Thymus (tissue), 11 donors: ENCODE measurements at regions not wholly inside any gene's neighbourhood (a gene's known extent, or its start where the extent isn't known, plus 50 kb on each side); places are given as distances from the start of the nearest gene placed in this dataset.

Source experiments
- DNase-seq, 9 donors: peaks; one replicate each; pipeline ENCODE4 v3.0.0-alpha.2; 2013; ENCODE audit warnings: low spot score in 9 of 9, low read depth in 6 of 9, missing footprints in 1 of 9
- H3K27ac ChIP-seq, 2 donors: one replicate each; pipeline ENCODE4 v1.5.1; 2013; ENCODE audit warnings: control low read depth in 1 of 2, low read depth in 1 of 2, low read length in 1 of 2, mild to moderate bottlenecking in 1 of 2, moderate library complexity in 1 of 2
- H3K27me3 ChIP-seq, 2 donors: one replicate each; pipeline ENCODE4 v1.5.1; 2013; ENCODE audit warnings: low read length in 1 of 2; ENCODE audit not compliant: control insufficient read depth in 2 of 2, insufficient read depth in 1 of 2
- H3K36me3 ChIP-seq, 2 donors: one replicate each; pipeline ENCODE4 v1.5.1; 2013; ENCODE audit warnings: low read length in 1 of 2, mild to moderate bottlenecking in 1 of 2, moderate library complexity in 1 of 2; ENCODE audit not compliant: control insufficient read depth in 2 of 2, insufficient read depth in 2 of 2
- H3K4me1 ChIP-seq, 2 donors: one replicate each; pipeline ENCODE4 v1.5.1; 2013; ENCODE audit warnings: low read length in 2 of 2; ENCODE audit not compliant: control insufficient read depth in 2 of 2, insufficient read depth in 2 of 2
- H3K4me3 ChIP-seq, 2 donors: one replicate each; pipeline ENCODE4 v1.5.1; 2013; ENCODE audit warnings: low read length in 2 of 2, control low read depth in 1 of 2, mild to moderate bottlenecking in 1 of 2
- H3K9me3 ChIP-seq, 2 donors: one replicate each; pipeline ENCODE4 v1.5.1; 2013; ENCODE audit warnings: low read length in 1 of 2, mild to moderate bottlenecking in 1 of 2; ENCODE audit not compliant: control insufficient read depth in 2 of 2, insufficient read depth in 1 of 2
- WGBS: extraction: QIAGEN DNeasy Blood & Tissue Kit; methylation state at CpG from one replicate; pipeline ENCODE4 v1.1.7; 2013; 5-methylcytosine and 5-hydroxymethylcytosine counted together
- donor health status: healthy.

DNA sequence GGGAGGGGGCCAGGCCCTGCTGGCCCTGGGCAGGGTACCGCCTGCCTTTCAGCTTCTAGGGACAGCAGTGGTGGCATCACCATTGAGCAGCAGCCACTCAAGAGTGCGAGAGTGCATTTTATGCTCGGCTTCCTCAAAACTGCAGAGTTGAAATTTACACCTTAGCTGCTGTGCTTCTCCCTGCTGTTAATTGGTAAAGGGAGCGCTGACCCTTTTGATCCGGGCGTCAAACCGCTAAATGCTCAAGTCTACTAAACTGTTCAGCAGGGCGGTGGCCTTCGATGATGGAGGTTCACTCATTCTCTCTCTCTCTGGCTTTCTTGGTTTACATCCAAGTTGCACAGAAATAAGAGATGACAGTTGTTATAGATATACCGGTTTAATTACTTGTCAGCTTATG, 368.6 kb upstream of the IRX2 start:
- WGBS, result 18% methylated on average over 10 of the region's 10 CpGs
- H3K4me1 ChIP-seq, result no peaks in the 10 kb centered on the region
- no peak overlapping the region for H3K27ac ChIP-seq
- H3K9me3 ChIP-seq, result no peaks in the 10 kb centered on the region
- no peak for DNase-seq
- H3K27me3 ChIP-seq, result peaks cover 36 to 67% of the 10 kb centered on the region in 2 donors
- H3K4me3 ChIP-seq, result no peak overlapping the region
- no peaks in the 10 kb centered on the region for H3K36me3 ChIP-seq

DNA sequence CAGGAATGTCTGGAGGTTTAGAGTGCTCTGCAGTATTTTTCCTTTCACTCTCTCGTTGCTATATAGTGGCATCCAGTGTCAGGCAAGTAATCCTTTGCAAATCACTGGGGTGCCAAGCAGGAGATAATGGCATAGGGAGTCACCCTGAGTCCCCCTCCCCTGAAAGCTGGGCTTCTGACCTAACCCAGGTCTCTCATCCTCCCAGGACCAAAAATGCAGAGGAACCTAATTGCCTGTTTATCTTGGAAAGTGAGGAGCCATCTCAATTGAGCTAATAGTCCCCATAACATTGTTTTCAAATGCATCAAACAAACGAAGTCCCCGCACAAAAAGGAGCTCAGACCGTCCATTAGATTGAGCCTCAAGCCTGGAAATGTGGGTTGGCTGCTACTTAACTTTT, 368.0 kb upstream of the IRX2 start:
- H3K27me3 ChIP-seq, result peaks cover 41 to 67% of the 10 kb centered on the region in 2 donors
- no peak for DNase-seq

DNA sequence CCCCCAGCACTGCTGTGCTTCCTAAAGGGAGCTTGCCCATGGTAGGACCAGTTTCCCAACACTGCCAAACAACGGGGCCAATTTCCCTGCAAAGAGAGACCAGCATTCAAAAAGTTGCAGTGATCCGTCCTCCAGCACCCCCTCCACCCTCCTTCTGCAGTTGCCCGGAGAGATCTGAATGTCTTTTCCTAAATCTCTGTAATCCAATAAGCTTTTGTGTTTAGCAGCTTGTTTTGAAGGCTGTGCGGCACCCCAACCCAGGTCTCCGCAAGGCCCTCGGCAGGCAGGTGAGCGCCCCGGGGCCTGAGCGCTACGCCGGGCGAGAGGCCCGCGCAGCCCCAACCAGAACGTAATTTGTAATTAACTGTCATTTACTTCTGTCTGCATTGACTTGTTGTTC, 366.9 kb upstream of the IRX2 start:
- Histone ChIP-seq H3K9me3 (no peaks in the 10 kb centered on the region), H3K36me3 (no peaks in the 10 kb centered on the region), H3K4me3 (no peak overlapping the region), H3K4me1 (no peaks in the 10 kb centered on the region), H3K27me3 (peaks cover 41 to 65% of the 10 kb centered on the region in 2 donors), H3K27ac (no peak overlapping the region)
- WGBS, result 18% methylated on average over 15 of the region's 15 CpGs
- DNase-seq, result no peak

More for the DNA sequence above, 368.0 kb upstream of the IRX2 start:
- Histone ChIP-seq H3K4me3 (no peak overlapping the region), H3K9me3 (no peaks in the 10 kb centered on the region), H3K4me1 (no peaks in the 10 kb centered on the region), H3K36me3 (no peaks in the 10 kb centered on the region), H3K27ac (no peak overlapping the region)
- WGBS, result 6% methylated on average over 4 of the region's 4 CpGs

DNA sequence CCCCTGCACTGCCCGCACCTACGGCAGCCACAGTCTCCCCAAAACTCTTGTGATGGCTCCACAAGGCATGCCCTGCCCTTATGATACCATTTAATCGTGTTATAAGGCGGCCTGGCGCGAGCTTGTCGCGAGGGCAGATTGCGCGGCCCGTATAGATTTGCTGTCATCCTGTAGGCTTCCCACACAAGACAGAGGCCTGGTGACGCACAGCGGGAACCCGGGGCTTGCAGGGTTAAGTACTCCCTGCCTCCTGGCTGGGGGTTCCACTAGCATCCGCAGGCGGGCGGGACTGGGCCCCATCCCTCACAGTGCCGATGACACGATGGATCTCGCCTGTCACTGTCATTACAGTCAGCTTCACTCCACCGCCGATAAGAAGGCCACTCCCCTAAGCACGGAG, 364.9 kb upstream of the IRX2 start:
- WGBS, result 11% methylated on average over 23 of the region's 23 CpGs
- H3K27ac ChIP-seq, result no peak overlapping the region
- H3K36me3 ChIP-seq, result no peaks in the 10 kb centered on the region
- H3K4me1 ChIP-seq, result no peaks in the 10 kb centered on the region
- DNase-seq, result no peak
- no peaks in the 10 kb centered on the region for H3K9me3 ChIP-seq
- peaks cover 33 to 52% of the 10 kb centered on the region in 2 donors for H3K27me3 ChIP-seq
- no peak overlapping the region for H3K4me3 ChIP-seq

DNA sequence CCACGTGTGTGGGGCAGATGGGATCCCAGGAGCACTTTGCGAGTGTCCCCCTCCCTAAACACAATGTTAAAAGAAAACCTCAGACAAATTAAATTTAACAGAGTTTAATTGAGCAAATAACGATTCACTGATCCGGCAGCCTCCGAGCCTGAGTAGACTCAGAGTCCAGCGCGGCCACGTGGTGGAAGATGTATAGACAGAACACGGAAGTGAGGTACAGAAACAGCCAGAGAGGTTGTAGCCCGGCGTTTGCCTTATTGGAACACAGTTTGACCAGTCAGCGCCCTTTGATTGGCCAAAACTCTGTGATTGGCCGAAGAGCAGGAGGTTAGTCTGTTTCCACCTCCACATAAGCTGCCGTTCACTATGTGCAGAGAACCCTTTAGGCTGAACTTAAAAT, 363.0 kb upstream of the IRX2 start:
- Histone ChIP-seq H3K27ac (no peak overlapping the region), H3K9me3 (no peaks in the 10 kb centered on the region), H3K4me3 (no peak overlapping the region), H3K4me1 (no peaks in the 10 kb centered on the region), H3K36me3 (no peaks in the 10 kb centered on the region), H3K27me3 (peaks cover 20 to 33% of the 10 kb centered on the region in 2 donors)
- DNase-seq, result no peak
- WGBS, result 96% methylated on average over 14 of the region's 14 CpGs

DNA sequence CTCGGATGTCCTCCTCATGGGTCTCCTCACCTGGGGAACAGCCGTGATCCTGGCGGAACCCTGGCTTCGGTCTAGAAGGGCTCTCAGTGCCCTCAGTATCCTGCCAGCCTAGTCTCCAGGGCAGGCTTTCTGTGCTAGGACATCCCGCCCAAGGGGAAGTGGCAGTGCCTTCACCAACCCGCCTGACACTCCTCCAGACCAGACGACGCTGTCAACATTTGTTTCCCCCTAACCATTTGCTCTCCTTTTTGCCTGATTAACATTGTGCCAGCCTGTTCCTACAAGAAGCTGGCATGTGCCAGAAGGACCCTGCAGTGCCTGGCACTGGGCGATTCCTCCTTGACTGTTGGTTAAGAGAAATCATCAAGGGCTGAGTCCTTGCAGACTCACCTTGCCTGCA, 358.9 kb upstream of the IRX2 start:
- no peak for DNase-seq
- WGBS, result 89% methylated on average over 9 of the region's 9 CpGs
- Histone ChIP-seq H3K27me3 (peaks cover 5 to 12% of the 10 kb centered on the region in 2 donors), H3K4me3 (no peak overlapping the region), H3K4me1 (no peaks in the 10 kb centered on the region), H3K36me3 (no peaks in the 10 kb centered on the region), H3K9me3 (no peaks in the 10 kb centered on the region), H3K27ac (no peak overlapping the region)

DNA sequence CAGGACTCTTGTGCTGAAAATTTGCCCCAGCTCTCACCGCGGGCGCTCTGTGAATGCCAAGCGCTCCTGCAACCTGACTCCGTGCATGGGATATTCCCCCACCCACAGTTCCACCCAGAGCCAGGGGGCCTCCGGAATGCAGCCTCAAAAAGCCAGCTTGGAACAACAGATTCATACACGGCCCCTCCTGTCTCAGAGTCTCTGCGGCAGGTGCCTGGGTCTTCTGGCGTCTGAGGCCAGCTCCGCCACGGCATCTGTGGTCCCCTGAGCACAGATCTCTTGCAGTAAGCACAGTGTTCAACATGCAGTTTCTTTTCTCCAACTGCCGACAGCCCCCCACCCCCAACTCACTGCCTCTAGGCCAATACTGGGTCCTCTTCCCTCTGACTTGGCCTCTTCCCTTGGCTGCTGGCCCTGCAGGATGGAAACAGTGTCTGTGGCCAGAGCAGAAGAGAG, 355.7 kb upstream of the IRX2 start:
- no peaks in the 10 kb centered on the region for H3K4me1 ChIP-seq
- WGBS, result 44% methylated on average over 12 of the region's 12 CpGs
- no peak for DNase-seq
- H3K9me3 ChIP-seq, result no peaks in the 10 kb centered on the region
- H3K27me3 ChIP-seq, result peaks cover 18 to 43% of the 10 kb centered on the region in 2 donors
- no peaks in the 10 kb centered on the region for H3K36me3 ChIP-seq
- no peak overlapping the region for H3K27ac ChIP-seq
- no peak overlapping the region for H3K4me3 ChIP-seq

DNA sequence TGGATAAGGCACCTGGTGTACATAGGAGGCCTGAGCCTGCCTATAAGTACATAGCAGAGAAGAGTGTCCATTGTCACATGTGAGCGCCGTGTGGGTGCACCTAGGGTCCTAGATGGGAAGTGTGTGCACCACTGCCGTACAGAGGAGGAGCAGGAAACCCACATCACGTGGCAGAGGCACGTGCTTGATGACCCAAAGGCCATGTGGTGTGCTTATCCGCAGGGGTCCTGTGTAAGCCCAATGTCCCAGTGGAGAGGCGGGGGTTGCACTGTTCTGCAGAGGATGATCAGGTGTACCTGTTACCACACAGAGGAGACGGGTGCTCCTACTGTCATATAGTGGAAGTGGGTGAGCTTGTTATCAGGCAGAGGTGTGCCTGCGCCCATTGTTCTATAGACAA, 354.1 kb upstream of the IRX2 start:
- no peak for DNase-seq
- no peaks in the 10 kb centered on the region for H3K9me3 ChIP-seq
- H3K27ac ChIP-seq, result no peak overlapping the region
- H3K4me1 ChIP-seq, result no peaks in the 10 kb centered on the region
- H3K36me3 ChIP-seq, result no peaks in the 10 kb centered on the region
- WGBS, result 64% methylated on average over 9 of the region's 9 CpGs
- no peak overlapping the region for H3K4me3 ChIP-seq
- peaks cover 18 to 56% of the 10 kb centered on the region in 2 donors for H3K27me3 ChIP-seq

DNA sequence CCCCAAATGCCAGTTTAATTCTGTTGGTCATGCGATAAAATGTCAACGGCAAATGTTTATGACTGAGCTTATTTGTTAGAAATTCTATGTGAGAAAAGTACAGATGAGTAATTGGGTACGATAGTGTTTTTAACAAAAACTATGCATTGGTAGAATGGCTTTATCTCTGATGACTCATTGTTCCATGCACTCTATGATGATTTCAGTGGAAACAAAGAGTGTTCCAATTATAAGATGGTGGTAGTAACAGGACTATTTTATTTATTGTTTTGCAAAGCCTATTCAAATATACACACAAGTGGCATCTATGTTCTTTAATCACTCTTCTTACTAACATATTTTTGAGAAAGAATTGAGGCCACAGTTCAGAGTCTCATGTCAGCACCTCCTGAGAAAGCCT, 353.7 kb upstream of the IRX2 start:
- DNase-seq, result no peak
- Histone ChIP-seq H3K4me3 (no peak overlapping the region), H3K36me3 (no peaks in the 10 kb centered on the region), H3K27me3 (peaks cover 18 to 58% of the 10 kb centered on the region in 2 donors), H3K27ac (no peak overlapping the region), H3K4me1 (no peaks in the 10 kb centered on the region), H3K9me3 (no peaks in the 10 kb centered on the region)
- WGBS, result 90% methylated on average over 3 of the region's 3 CpGs
